K562 (cell line): ENCODE measurements at regions not wholly inside any gene's neighbourhood (a gene's known extent, or its start where the extent isn't known, plus 50 kb on each side); places are given as distances from the start of the nearest gene placed in this dataset.
A peak's percentile ranks its signal among the peaks of the same experiment; 100 is the strongest.

Source experiments
- ATAC-seq: fragments of 200-7000 bp; cut with Tn5 transposase; 3 replicates; pipeline ENCODE4 v1.9.1; 2020; ENCODE audit warnings: moderate library complexity
- BruUV-seq: library from RNA; stranded (reverse); fragments of 400-500 nt; replicated peaks from 2 replicates; lab custom pipeline; 2021; lab: Mats Ljungman, UMichigan
- CTCF ChIA-PET: fragments of 300-600 bp; formaldehyde crosslinking; extraction: SDS; loops from one replicate; lab custom pipeline; 2021; ENCODE audit warnings: low intra/inter-chr PET ratio; lab: Yijun Ruan, JAX
- POLR2A ChIA-PET: fragments of 300-600, 350-650 bp; sonication (Branson Sonifier 250); formaldehyde crosslinking; extraction: SDS; loops from one replicate; lab custom pipeline; 2021; ENCODE audit warnings: antibody characterized with exemption, inconsistent platforms; lab: Yijun Ruan, JAX
- DNase-seq, 4 experiments: peaks; one replicate each; pipeline versions ENCODE4 v3.0.0 to v3.0.0-alpha.2; 2011 to 2018; ENCODE audit warnings: low spot score in 3 of 4, mixed read lengths in 3 of 4; ENCODE audit errors: extremely low read depth in 1 of 4
- FAIRE-seq: peaks from 2 replicates; lab custom pipeline; 2011; peaks lifted over from hg19 to GRCh38; lab: Jason Lieb, UNC
- H2AFZ ChIP-seq: 2 replicates; pipeline ENCODE4 v1.6.0; 2011; ENCODE audit warnings: low read depth, low read length, control low read depth, inconsistent platforms
- H3K27ac ChIP-seq: fragments of 200-600 bp; 3 replicates; pipeline ENCODE4 v1.8.0; 2011; ENCODE audit warnings: low read depth, mild to moderate bottlenecking, control low read depth, inconsistent platforms, low read length, moderate library complexity, mixed read lengths; ENCODE audit errors: extremely low read depth
- H3K27me3 ChIP-seq, 2 experiments: fragments of 300-600 bp in 1 of 2; 2 replicates in 1 of 2; 3 replicates in 1 of 2; pipeline versions ENCODE4 v1.6.0 to v1.8.0; 2011; ENCODE audit warnings: inconsistent platforms in 2 of 2, low read length in 2 of 2, mild to moderate bottlenecking in 1 of 2, mixed read lengths in 1 of 2, moderate library complexity in 1 of 2; ENCODE audit not compliant: control insufficient read depth in 2 of 2, insufficient read depth in 2 of 2
- H3K36me3 ChIP-seq: fragments of 300-600 bp; 3 replicates; pipeline ENCODE4 v1.8.0; 2011; ENCODE audit warnings: mild to moderate bottlenecking, low read length, inconsistent platforms; ENCODE audit not compliant: control insufficient read depth, insufficient read depth
- H3K4me1 ChIP-seq, 2 experiments: fragments of 200-600 bp in 1 of 2; replicated peaks in 1 of 2; 2 replicates in 1 of 2; 3 replicates in 1 of 2; pipeline versions ENCODE4 v1.5.1 to v1.8.0; 2011; ENCODE audit warnings: inconsistent platforms in 2 of 2, low read length in 2 of 2, mild to moderate bottlenecking in 1 of 2, mixed read lengths in 1 of 2, moderate library complexity in 1 of 2; ENCODE audit not compliant: control insufficient read depth in 2 of 2, insufficient read depth in 2 of 2
- H3K4me2 ChIP-seq: 2 replicates; pipeline ENCODE4 v1.6.1; 2011; ENCODE audit warnings: low read length, control low read depth, inconsistent platforms, mixed read lengths; ENCODE audit not compliant: insufficient read depth
- H3K4me3 ChIP-seq: fragments of 200-600 bp; sonication (generic), shearing (Covaris generic); 2 replicates; pipeline ENCODE4 v1.5.1; 2016; ENCODE audit warnings: control low read depth, inconsistent platforms
- H3K79me2 ChIP-seq: fragments of 200-600 bp; 3 replicates; pipeline ENCODE4 v1.8.0; 2011; ENCODE audit warnings: low read length, inconsistent platforms; ENCODE audit not compliant: control insufficient read depth, insufficient read depth
- H3K9ac ChIP-seq, 2 experiments: 2 replicates each; pipeline versions ENCODE4 v1.6.0 to v1.6.1; 2011; ENCODE audit warnings: low read depth in 2 of 2, low read length in 2 of 2, control low read depth in 1 of 2, inconsistent platforms in 1 of 2, mild to moderate bottlenecking in 1 of 2, mixed read lengths in 1 of 2; ENCODE audit not compliant: insufficient read depth in 1 of 2
- H3K9me1 ChIP-seq: one replicate; pipeline ENCODE4 v1.6.0; 2011; ENCODE audit warnings: inconsistent platforms, mild to moderate bottlenecking, low read length, moderate library complexity; ENCODE audit not compliant: control insufficient read depth, insufficient read depth
- H3K9me3 ChIP-seq: replicated peaks from 2 replicates; pipeline ENCODE4 v1.5.1; 2011; ENCODE audit warnings: low read depth, low read length, inconsistent platforms; ENCODE audit not compliant: control insufficient read depth, insufficient read depth
- H4K20me1 ChIP-seq: replicated peaks from 2 replicates; pipeline ENCODE4 v1.6.1; 2011; ENCODE audit warnings: low read length, inconsistent platforms, mixed read lengths; ENCODE audit not compliant: control insufficient read depth, insufficient read depth
- ARID1B ChIP-seq: fragments of 450-650 bp; IDR thresholded peaks from 2 replicates; pipeline ENCODE4 v1.6.1; 2016; ENCODE audit warnings: antibody characterized with exemption, mild to moderate bottlenecking, inconsistent platforms
- C11orf30 ChIP-seq: fragments of 450-650 bp; IDR thresholded peaks from 2 replicates; pipeline ENCODE4 v1.6.1; 2016; ENCODE audit warnings: low read depth, mild to moderate bottlenecking
- IFI16 ChIP-seq: fragments of 250-450 bp; sonication (Bioruptor Pico); IDR thresholded peaks from 2 replicates; pipeline ENCODE4 v2.1.2; 2022; ENCODE audit warnings: mild to moderate bottlenecking, inconsistent platforms
- KHSRP ChIP-seq: fragments of 450-650 bp; IDR thresholded peaks from 2 replicates; pipeline ENCODE4 v1.6.1; 2017
- MAFF ChIP-seq: IDR thresholded peaks from 2 replicates; pipeline ENCODE4 v1.6.1; 2012; ENCODE audit warnings: low read length, improper control_type of control experiment
- MAFG ChIP-seq: fragments of 450-650 bp; conservative IDR thresholded peaks from 2 replicates; pipeline ENCODE4 v1.6.1; 2016; ENCODE audit warnings: missing genetic modification characterization, missing compliant biosample characterization
- MAFK ChIP-seq: IDR thresholded peaks from 2 replicates; pipeline ENCODE4 v1.6.1; 2011; ENCODE audit warnings: low read length, improper control_type of control experiment
- NEUROD1 ChIP-seq: fragments of 150-350 bp; IDR thresholded peaks from 2 replicates; pipeline ENCODE4 v1.6.1; 2014; ENCODE audit warnings: borderline replicate concordance, low read length, low read depth; ENCODE audit not compliant: partially characterized antibody
- ZKSCAN8 ChIP-seq: fragments of 200-800 bp; sonication (Bioruptor generic); IDR thresholded peaks from 2 replicates; pipeline ENCODE4 v1.6.1; 2016; ENCODE audit warnings: missing genetic modification characterization, missing compliant biosample characterization
- ZNF316 ChIP-seq: fragments of 450-650 bp; IDR thresholded peaks from 2 replicates; pipeline ENCODE4 v1.6.1; 2016
- WGBS: fragments of 100-300 bp; shearing (Covaris generic); methylation state at CpG from one replicate; pipeline ENCODE4 v1.1.6; 2016; ENCODE audit warnings: low coverage, mixed read lengths; ENCODE audit not compliant: insufficient coverage; ENCODE audit errors: missing lambda C conversion rate; 5-methylcytosine and 5-hydroxymethylcytosine counted together
- in situ Hi-C: fragments of 300-500 bp; cut with MboI; formaldehyde crosslinking; loops from 4 replicates; pipeline ENCODE4 v1.15.0; 2018; ENCODE audit warnings: inconsistent platforms, mixed read lengths
- intact Hi-C: fragments of 100-400 bp; cut with micrococcal nuclease; formaldehyde crosslinking; loops from 2 replicates; pipeline ENCODE4 v1.14.2; 2022
- TF ChIP-seq, protein P1 (sequence below), 2 experiments: fragments of 450-650 bp; formaldehyde crosslinking in 1 of 2; IDR thresholded peaks; 2 replicates each; pipeline versions ENCODE4 v1.4.0 to v1.6.1; 2014 to 2020; ENCODE audit warnings: mild to moderate bottlenecking in 2 of 2, borderline replicate concordance in 1 of 2, low read depth in 1 of 2
- TF ChIP-seq, protein P2 (sequence below): sonication (generic); formaldehyde crosslinking; IDR thresholded peaks from 2 replicates; pipeline ENCODE4 v1.8.0; 2022; ENCODE audit warnings: missing genetic modification reagents, mild to moderate bottlenecking, moderate library complexity, borderline replicate concordance

DNA sequence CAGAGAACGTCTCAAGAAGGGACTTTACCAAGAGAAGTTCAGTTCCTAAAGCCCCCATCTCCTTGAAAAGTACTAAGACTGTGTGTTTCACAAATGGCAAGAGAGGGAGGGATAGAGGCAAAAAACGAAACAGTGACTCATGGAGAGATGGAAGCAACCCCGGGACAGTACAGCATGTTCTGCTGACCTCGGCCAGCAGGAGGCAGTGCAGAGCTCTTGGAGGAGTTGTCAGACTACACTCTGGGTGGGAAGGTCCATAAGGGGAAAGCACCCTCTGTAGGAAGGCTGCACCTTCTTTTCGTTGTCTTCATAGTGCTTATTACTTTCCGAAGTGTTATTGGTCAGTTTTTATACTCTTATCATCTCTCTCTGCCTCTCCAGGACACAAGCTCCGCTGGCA lies 525.2 kb upstream of the CCDC196 start (continued):
- TF ChIP-seq, protein P1, sequence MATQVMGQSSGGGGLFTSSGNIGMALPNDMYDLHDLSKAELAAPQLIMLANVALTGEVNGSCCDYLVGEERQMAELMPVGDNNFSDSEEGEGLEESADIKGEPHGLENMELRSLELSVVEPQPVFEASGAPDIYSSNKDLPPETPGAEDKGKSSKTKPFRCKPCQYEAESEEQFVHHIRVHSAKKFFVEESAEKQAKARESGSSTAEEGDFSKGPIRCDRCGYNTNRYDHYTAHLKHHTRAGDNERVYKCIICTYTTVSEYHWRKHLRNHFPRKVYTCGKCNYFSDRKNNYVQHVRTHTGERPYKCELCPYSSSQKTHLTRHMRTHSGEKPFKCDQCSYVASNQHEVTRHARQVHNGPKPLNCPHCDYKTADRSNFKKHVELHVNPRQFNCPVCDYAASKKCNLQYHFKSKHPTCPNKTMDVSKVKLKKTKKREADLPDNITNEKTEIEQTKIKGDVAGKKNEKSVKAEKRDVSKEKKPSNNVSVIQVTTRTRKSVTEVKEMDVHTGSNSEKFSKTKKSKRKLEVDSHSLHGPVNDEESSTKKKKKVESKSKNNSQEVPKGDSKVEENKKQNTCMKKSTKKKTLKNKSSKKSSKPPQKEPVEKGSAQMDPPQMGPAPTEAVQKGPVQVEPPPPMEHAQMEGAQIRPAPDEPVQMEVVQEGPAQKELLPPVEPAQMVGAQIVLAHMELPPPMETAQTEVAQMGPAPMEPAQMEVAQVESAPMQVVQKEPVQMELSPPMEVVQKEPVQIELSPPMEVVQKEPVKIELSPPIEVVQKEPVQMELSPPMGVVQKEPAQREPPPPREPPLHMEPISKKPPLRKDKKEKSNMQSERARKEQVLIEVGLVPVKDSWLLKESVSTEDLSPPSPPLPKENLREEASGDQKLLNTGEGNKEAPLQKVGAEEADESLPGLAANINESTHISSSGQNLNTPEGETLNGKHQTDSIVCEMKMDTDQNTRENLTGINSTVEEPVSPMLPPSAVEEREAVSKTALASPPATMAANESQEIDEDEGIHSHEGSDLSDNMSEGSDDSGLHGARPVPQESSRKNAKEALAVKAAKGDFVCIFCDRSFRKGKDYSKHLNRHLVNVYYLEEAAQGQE (IDR thresholded peaks at IDR 0.05; ENCODE audit: borderline replicate concordance), result peak; percentile 18; the same call in 1 of the 2 replicates
- TF ChIP-seq, protein P1 (CRISPR knock-in tag; IDR thresholded peaks at IDR 0.05; ENCODE audit: low read depth), result no peak
- no peak for TF ChIP-seq KHSRP

DNA sequence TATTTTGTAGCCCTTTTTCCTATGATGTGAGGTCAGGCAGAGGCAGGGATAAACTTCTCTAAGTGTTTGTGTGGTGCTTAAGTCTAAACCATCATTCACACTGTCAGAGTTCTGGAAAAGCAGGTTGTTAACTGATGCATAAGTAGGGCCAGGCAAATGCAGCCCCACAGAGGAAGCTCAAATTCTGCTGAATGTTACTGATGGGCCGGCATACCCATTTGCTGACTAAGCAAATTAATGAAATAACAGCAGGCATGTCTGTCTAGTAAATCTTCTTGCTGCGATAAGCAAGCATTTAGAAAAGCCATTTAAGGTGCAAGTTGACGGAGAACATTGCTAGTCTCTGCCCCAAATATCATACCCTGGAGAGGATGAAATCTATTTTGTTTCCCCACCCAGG lies 523.2 kb upstream of the CCDC196 start:
- Histone ChIP-seq H2AFZ (no peak overlapping the region), H3K4me1 (no peaks in the 10 kb centered on the region), H3K27ac (no peak overlapping the region), H3K9ac (no peak overlapping the region), H3K4me3 (no peak overlapping the region), H3K4me2 (no peak overlapping the region), H3K9me3 (no peaks in the 10 kb centered on the region), H3K79me2 (no peaks in the 10 kb centered on the region), H3K27me3 (no peaks in the 10 kb centered on the region; a peak in 1 of 5 replicates), H4K20me1 (no peaks in the 10 kb centered on the region), H3K9me1 (no peaks in the 10 kb centered on the region), H3K36me3 (no peaks in the 10 kb centered on the region)
- CTCF ChIA-PET, result no interaction called here
- TF ChIP-seq IFI16 (no peak), NEUROD1 (no peak), ZNF316 (peak; percentile 92), MAFK (peak; percentile 95), ARID1B (no peak), ZKSCAN8 (CRISPR knock-in tag) (no peak), MAFG (tag) (peak; percentile 92), C11orf30 (peak; percentile 85), MAFF (peak; percentile 95)
- TF ChIP-seq, protein P2, sequence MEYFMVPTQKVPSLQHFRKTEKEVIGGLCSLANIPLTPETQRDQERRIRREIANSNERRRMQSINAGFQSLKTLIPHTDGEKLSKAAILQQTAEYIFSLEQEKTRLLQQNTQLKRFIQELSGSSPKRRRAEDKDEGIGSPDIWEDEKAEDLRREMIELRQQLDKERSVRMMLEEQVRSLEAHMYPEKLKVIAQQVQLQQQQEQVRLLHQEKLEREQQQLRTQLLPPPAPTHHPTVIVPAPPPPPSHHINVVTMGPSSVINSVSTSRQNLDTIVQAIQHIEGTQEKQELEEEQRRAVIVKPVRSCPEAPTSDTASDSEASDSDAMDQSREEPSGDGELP (CRISPR knock-in tag), result no peak
- ATAC-seq, result no peak
- POLR2A ChIA-PET, result no interaction called here
- BruUV-seq, result no TSS peak
- DNase-seq, result no peak
- FAIRE-seq, result no peak
- WGBS, result 8% methylated on average over 2 of the region's 3 CpGs
- intact Hi-C loops, result no loop called here
- in situ Hi-C loops, result loop anchor here (25.0 kb wide), 1 partner anchor 551 kb away; the partner anchor contains the start of gene FUT8
